ENCODE measurements at regions not wholly inside any gene's neighbourhood (a gene's known extent, or its start where the extent isn't known, plus 50 kb on each side); places are given as distances from the start of the nearest gene placed in this dataset.

GRCh38 chr3:30439451-30440053 is 166.8 kb upstream of the TGFBR2 start:
- DNase-seq (ENCODE audit: low read depth in 1 of 2, low spot score in 1 of 2) = no peak
- TF ChIP-seq CTCF (IDR thresholded peaks at IDR 0.05; ENCODE audit: low read depth, low read length) = no peak
- Histone ChIP-seq H3K27me3 (no peaks in the 10 kb centered on the region), H3K36me3 (no peaks in the 10 kb centered on the region), H3K4me1 (ENCODE audit: low read depth) (peaks cover 28% of the 10 kb centered on the region), H3K4me3 (no peak overlapping the region), H3K27ac (no peak overlapping the region), H3K9me3 (ENCODE audit: low read depth) (no peaks in the 10 kb centered on the region)

- TF ChIP-seq CTCF (IDR thresholded peaks at IDR 0.05; ENCODE audit: low read depth, low read length) = no peak
- DNase-seq (ENCODE audit: low read depth in 1 of 2, low spot score in 1 of 2) = peak in 1 of 2 donors; percentile 37
- no peaks in the 10 kb centered on the region for H3K36me3 ChIP-seq
- H3K4me3 ChIP-seq = no peak overlapping the region
- H3K9me3 ChIP-seq (ENCODE audit: low read depth) = no peaks in the 10 kb centered on the region
- peak overlapping the region; percentile 93 for H3K27ac ChIP-seq
- H3K4me1 ChIP-seq (ENCODE audit: low read depth) = peaks cover 28% of the 10 kb centered on the region
- no peaks in the 10 kb centered on the region for H3K27me3 ChIP-seq
Observed at GRCh38 chr3:30440147-30440604, 166.2 kb upstream of the TGFBR2 start.

GRCh38 chr3:30440880-30441279 is 165.5 kb upstream of the TGFBR2 start:
- Histone ChIP-seq H3K4me3 (no peak overlapping the region), H3K27me3 (no peaks in the 10 kb centered on the region), H3K4me1 (ENCODE audit: low read depth) (peaks cover 28% of the 10 kb centered on the region), H3K9me3 (ENCODE audit: low read depth) (no peaks in the 10 kb centered on the region), H3K27ac (peak overlapping the region; percentile 93), H3K36me3 (no peaks in the 10 kb centered on the region)
- no peak for TF ChIP-seq CTCF (IDR thresholded peaks at IDR 0.05; ENCODE audit: low read depth, low read length)
- DNase-seq (ENCODE audit: low read depth in 1 of 2, low spot score in 1 of 2) = peak; percentile 58 to 90

GRCh38 chr3:30443756-30444673 is 162.4 kb upstream of the TGFBR2 start:
- peaks cover 14% of the 10 kb centered on the region for H3K4me1 ChIP-seq (ENCODE audit: low read depth)
- no peak for DNase-seq (ENCODE audit: low read depth in 1 of 2, low spot score in 1 of 2)
- H3K9me3 ChIP-seq (ENCODE audit: low read depth) = no peaks in the 10 kb centered on the region

More at GRCh38 chr3:30443756-30444673, 162.4 kb upstream of the TGFBR2 start:
- Histone ChIP-seq H3K27me3 (no peaks in the 10 kb centered on the region), H3K27ac (no peak overlapping the region), H3K36me3 (no peaks in the 10 kb centered on the region), H3K4me3 (no peak overlapping the region)
- TF ChIP-seq CTCF (IDR thresholded peaks at IDR 0.05; ENCODE audit: low read depth, low read length) = no peak

Measured in cardiac muscle cell (in vitro differentiated cells and primary cell).